Choroid plexus epithelial cell (primary cell): ENCODE measurements at regions not wholly inside any gene's neighbourhood (a gene's known extent, or its start where the extent isn't known, plus 50 kb on each side); places are given as distances from the start of the nearest gene placed in this dataset.
A peak's percentile ranks its signal among the peaks of the same experiment; 100 is the strongest.

Experiments used
- DNase-seq: peaks from one replicate; pipeline ENCODE4 v3.0.0-alpha.2; 2010; ENCODE audit warnings: low read depth
- H3K4me3 ChIP-seq: 2 replicates; pipeline ENCODE4 v1.5.1; 2011; ENCODE audit warnings: low read depth, mild to moderate bottlenecking, control low read depth, low read length, moderate library complexity
- TF ChIP-seq, protein P1 (sequence below): conservative IDR thresholded peaks from 2 replicates; pipeline ENCODE4 v1.5.1; 2011; ENCODE audit warnings: low read depth, mild to moderate bottlenecking, control low read depth, inconsistent platforms, low read length, moderate library complexity

DNA sequence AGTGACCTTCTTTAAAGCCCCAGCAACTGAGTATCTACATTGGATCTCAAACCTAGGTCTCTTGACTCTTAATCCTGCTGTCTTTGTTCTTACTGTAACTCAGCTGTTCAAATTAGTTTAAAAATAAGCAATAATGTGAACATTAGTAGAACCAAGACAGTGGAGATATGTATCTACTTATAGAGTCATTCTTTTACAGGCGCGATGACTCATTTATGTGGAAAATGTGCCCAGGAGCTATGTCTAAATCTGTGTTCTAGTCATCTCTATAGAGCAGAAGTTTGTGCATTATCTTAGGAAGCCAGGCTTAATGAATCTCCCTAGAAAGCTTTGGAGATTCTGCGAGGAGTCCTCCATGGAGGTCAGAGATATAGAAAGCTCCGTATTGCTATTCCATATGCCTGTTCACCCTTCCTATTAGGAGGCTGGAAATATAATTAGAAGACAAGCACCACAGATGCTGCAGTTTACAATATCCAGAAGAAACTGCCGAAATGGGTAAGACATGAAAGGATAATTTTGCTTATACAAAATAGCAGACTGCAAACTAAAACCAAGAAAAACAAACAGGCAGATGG lies 211.6 kb downstream of the TRIB2 start:
- TF ChIP-seq, protein P1, sequence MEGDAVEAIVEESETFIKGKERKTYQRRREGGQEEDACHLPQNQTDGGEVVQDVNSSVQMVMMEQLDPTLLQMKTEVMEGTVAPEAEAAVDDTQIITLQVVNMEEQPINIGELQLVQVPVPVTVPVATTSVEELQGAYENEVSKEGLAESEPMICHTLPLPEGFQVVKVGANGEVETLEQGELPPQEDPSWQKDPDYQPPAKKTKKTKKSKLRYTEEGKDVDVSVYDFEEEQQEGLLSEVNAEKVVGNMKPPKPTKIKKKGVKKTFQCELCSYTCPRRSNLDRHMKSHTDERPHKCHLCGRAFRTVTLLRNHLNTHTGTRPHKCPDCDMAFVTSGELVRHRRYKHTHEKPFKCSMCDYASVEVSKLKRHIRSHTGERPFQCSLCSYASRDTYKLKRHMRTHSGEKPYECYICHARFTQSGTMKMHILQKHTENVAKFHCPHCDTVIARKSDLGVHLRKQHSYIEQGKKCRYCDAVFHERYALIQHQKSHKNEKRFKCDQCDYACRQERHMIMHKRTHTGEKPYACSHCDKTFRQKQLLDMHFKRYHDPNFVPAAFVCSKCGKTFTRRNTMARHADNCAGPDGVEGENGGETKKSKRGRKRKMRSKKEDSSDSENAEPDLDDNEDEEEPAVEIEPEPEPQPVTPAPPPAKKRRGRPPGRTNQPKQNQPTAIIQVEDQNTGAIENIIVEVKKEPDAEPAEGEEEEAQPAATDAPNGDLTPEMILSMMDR: no peak
- DNase-seq: peak; percentile 70
- H3K4me3 ChIP-seq: no peak overlapping the region

DNA sequence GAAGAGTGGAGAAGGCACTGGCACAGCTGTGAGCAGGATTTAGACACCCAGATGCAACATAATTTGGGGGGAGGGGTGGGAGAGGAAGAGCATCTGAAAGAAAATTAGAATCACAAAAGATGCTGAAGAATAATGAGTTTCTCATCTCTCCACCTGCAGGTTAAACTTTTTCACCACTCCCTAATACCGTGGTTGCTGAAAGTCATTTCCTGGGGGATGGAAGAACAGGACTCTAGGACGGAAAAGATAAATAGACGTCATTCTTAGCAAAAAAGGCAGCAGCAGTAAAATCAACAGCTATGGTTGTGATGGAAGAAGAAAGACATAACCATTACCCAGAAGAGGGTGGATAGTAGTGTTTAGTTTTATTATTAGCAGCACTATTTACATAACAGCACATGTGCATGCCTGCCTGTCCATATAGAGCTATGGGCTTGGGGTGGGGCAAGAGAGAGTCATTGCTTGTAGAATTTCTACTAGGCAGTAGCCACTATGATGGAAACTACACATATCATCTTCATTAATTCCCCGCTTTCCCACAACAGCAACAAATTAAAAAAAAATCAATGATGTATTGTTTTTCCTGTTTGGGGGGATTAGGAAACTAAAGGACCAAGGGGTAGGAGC lies 212.2 kb downstream of the TRIB2 start:
- H3K4me3 ChIP-seq: no peak overlapping the region
- TF ChIP-seq, protein P1: no peak
- DNase-seq: peak; percentile 18

DNA sequence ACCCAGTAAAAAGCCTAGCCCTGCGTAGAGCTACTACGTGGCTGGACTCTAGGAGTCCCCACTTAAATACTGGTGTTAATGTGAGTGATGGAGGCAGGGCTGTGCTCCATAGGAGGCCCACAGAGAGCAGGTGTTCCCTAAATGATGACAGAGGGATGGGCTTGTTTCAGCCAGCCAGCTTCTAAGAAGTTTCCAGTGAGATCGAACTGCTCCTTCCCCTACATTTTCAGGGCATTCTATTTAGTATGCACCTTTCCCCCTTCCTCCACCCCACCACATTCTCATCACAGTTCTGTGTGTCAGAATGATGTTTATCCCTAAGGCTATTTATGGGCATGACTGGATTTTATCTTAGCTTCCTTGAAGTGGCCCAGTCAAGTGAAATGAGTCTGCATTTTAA lies 213.0 kb downstream of the TRIB2 start:
- DNase-seq: no peak
- TF ChIP-seq, protein P1: no peak
- H3K4me3 ChIP-seq: no peak overlapping the region

DNA sequence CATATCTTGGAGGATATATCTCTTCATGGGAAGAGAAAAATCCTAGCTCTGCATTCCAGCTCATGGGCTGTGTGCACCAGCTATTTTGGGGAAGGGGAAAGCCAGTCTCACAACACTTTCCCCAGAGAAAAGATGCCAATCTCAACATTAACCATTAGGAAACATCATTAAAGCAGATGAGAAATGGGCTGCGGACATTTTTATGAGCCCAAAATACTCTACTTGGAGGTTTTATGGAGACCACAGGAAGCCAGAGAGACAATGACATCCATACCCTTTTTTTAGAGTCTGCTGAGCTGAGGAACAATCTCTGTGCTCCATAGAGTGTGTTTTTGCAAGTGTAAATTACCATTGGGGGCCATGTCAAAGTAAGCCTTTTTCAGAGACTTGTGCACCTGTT lies 213.7 kb downstream of the TRIB2 start:
- TF ChIP-seq, protein P1: no peak
- H3K4me3 ChIP-seq: no peak overlapping the region
- DNase-seq: no peak

DNA sequence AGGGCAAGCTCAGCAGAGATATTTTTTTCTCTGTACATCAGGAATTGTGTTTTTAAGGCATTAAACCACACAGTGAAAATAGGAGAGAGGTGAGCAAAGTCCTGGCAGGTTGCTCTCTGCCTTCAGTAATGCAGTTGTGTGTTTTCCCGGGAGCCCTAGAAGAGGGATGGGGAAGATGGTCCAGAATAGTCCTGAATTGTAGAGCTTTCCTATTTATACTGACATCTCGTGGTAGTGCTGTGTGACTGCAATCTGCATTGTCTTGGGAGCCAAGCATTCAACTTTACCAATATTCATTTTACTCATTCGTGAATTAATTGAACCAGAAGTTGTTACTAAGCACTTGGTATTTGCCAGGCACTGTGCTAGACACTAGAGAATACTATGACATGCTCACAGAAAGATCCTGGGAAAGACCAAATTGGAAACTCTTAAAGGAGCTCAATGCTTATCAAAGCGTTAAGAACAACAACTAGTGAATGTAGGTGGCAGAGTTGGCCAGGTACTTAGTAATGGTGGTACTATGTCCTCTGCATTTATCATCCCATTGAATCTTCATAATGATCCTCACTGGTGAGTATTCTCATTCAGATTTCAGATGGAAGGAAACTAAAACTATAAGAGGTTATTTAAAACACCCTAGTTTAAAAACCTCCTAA lies 214.6 kb downstream of the TRIB2 start:
- no peak overlapping the region for H3K4me3 ChIP-seq
- DNase-seq: peak; percentile 71
- TF ChIP-seq, protein P1: peak; percentile 90

DNA sequence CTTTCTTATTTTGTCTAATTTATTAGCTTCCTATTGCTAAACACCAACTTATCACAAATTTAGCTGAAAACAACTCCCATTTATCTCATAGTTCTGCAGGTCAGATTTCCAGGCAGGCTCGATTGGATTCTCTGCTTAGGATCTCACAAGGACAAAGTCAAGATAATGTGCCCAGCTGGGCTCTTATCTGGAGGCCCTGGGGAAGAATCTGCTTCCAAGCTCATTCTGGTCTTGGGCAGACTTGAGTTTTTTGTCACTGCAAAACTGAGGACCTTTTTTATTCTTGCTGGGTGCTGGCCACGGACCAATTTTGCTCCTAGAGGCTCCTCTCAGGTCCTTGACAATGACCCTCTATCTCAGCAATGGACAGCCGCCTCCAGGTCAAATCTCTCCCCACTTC lies 215.5 kb downstream of the TRIB2 start:
- TF ChIP-seq, protein P1: no peak
- no peak for DNase-seq

More for the DNA sequence above, 215.5 kb downstream of the TRIB2 start:
- no peak overlapping the region for H3K4me3 ChIP-seq
